ENCODE measurements at regions not wholly inside any gene's neighbourhood (a gene's known extent, or its start where the extent isn't known, plus 50 kb on each side); places are given as distances from the start of the nearest gene placed in this dataset.
A peak's percentile ranks its signal among the peaks of the same experiment; 100 is the strongest.
"Not testable (repeated sequence)": the region's sequence is repeated elsewhere in the genome, so short reads cannot be mapped to it uniquely, and the experiment has no call there.

- no peak for DNase-seq
Observed at GRCh38 chr6:169000022-169000421, 253.6 kb downstream of the THBS2 start.

DNA sequence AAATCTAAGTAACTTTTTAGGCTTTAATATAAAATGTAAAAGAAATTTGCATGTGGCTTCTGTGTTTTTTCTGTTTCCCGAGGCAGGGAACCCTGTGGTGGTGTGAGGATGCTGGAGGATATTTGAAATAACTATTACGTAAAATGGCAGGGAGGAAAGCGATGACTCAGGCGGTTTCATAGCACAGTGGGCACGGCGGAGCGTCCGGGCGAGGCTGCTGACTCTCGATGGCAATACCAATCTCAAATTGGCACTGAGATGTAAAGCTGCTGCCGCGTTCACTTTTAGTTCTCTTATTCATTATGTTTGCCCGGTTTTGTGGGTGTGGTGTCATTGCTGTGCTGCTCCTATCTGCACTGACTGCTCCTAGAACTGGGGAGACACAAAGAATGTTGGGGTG is 254.3 kb downstream of the THBS2 start:
- no peak for DNase-seq

- no peak for DNase-seq
Observed at GRCh38 chr6:168996356-168996625, 257.4 kb downstream of the THBS2 start.

DNA sequence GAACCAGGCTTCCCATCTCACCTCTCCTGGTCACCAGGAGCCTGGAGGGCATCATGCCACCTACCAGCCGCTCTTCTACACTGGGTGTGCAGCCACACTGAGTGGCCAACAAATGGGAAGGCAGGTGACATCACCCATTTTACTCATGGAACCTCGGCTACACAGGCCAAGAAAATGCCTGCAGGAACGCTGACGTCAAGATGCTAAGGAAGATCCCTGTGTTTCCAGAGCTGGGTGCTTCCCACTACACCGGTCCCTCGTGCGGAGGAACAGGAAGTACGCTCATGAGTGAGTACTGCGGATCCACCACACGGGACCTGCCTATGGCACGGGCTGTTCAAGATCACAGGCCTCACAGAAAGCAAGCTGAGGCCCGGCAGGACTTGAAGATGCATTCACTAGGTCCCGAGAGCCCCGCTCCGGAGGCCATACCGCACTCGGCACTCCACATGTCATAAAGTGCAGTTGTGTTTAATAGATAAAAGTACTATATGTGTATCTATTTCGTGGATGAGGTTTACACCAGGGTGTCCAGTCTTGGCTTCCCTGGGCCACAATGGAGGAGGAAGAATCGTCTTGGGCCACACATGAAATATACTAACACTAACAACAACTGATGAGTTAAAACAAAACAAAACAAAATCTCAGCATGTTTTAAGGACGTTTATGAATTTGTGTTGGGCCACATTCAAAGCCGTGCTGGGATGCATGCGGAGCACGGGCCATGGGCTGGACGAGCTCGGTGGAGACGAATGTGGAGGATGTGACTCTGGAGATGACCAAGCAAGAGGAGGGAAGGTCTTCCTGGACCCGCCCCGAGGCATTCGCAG is 257.9 kb downstream of the THBS2 start:
- no peak for DNase-seq

- DNase-seq = no peak
Observed at GRCh38 chr6:168994956-168995355, 258.7 kb downstream of the THBS2 start.

DNA sequence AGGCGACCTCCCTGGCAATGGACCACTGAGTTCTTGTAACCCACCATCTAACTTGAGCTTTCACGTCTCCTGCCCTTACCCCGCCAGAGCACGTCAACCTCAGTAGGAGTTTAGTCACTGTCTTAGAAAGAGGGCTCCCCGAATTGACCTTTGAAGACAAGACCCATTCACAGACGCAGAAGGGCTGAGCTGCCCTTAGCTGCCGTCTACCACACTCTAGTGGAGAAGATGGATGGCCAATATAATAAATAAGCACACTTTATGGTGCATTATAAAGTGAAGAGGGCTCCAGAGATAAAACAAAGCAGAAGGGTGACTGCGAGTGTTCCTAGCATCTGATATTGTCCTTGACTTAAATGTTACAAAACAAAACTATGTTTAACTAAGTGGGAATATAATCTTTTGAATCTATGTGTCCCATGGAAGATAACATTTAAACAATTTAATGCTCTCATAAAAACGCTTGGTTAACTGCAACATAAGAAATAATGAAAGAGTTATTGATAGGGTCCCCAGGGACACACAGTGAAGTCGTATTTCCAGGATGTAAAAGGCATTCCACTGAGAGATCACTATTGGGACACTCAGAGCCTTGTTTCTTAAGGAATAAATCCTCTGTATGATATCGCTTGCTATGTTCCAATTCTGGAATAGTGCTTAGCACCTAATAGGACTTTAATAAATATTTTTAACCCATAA is 261.1 kb downstream of the THBS2 start:
- no peak for DNase-seq

GRCh38 chr6:168991695-168992094 is 262.0 kb downstream of the THBS2 start:
- not testable (repeated sequence) for DNase-seq

DNA sequence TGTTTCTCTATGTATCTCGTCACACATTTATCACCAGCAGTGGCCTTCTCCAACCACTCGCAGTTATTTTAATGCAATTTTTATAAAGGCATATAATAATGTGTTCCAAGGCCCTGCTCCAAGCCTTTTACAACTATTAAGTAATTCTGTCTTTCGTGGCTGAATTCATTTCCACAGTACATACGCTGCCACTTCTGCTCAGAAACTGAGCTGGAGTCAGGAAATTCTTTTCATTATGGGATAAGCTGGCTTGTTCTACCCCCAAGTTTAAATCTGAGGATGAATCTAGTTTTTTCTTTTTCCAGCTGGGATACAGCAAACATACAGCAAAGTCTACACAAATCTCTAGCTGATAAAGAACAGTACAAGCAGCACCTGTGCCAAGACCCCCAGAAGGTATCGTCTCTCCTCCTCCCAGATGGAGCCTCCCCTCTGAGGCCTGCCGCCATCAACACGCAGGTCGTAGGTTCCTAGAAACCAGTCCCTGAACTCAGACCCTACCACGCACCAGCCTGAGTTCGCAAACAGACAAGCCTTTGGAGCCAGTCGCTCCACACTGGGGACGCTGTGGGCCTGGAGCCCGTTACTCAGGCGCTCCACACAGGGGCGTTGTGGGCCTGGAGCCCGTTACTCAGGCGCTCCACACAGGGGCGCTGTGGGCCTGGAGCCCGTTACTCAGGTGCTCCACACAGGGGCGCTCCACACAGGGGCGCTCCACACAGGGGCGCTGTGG is 263.5 kb downstream of the THBS2 start:
- DNase-seq = no peak

DNA sequence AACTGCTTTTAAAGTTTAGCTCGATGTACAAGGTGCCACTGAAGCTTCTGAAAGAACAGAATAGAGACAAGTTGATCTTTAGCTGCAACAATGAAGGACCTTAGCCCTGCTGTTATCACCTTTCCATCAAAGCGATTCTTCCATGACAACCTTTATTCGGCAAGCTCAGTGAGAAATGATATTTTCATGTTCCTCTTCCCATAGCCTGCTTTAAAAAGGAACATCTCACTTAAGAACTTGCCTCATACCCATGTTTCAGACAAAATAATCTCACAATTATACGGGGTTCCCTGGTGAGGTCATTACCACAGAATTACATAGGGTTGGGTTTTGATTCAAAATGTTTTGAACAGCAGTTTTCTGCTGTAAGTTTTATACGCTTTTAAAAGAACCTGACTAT is 264.2 kb downstream of the THBS2 start:
- DNase-seq = no peak

- DNase-seq = no peak
Observed at GRCh38 chr6:168988801-168989200, 264.8 kb downstream of the THBS2 start.

GRCh38 chr6:168988280-168988679 is 265.4 kb downstream of the THBS2 start:
- no peak for DNase-seq

GRCh38 chr6:168985705-168986104 is 267.9 kb downstream of the THBS2 start:
- no peak for DNase-seq

GRCh38 chr6:168983925-168984324 is 269.7 kb downstream of the THBS2 start:
- no peak for DNase-seq

- DNase-seq = no peak
Observed at GRCh38 chr6:168981187-168981586, 272.5 kb downstream of the THBS2 start.

DNA sequence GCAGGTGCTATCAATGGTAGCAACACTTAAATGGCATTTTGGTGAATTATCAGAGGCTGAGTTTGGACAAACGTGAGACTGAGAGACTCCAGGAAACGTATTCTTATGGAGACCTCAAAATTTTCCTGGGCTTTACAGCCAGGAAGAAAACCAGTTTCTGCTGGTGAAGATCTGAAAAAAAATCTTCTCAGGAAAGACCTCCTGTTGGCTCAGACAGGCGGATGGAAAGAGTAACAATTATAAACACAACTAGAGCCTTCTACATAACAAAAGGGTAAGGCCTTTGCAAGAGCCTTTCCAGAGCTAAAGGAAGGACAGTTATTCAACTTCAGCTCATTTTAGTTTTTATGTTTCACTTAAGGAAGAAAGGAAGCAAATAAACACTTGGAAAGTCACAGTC is 274.4 kb downstream of the THBS2 start:
- no peak for DNase-seq

- DNase-seq = no peak
Observed at GRCh38 chr6:168972128-168972527, 281.5 kb downstream of the THBS2 start.

DNA sequence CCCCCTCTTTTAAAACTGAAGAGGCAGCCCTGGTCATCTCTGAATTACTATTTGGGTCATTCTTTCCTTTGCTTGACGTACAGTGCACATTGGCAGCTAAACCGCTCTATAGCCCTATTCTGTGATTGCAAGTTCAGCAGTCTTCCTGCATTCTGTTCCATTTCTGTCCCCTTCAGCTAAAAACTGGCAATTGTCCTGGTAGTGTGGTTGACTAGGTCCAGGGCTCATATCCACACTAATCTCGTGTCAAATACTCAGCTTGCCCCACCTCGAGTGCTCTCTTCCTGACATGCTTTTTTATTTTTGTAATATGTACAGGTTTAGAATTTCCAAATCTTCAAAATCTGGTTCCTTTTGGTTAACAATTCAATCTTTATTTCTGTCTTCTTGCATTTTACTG is 282.1 kb downstream of the THBS2 start:
- DNase-seq = no peak

GRCh38 chr6:168968801-168969200 is 284.8 kb downstream of the THBS2 start:
- no peak for DNase-seq

DNA sequence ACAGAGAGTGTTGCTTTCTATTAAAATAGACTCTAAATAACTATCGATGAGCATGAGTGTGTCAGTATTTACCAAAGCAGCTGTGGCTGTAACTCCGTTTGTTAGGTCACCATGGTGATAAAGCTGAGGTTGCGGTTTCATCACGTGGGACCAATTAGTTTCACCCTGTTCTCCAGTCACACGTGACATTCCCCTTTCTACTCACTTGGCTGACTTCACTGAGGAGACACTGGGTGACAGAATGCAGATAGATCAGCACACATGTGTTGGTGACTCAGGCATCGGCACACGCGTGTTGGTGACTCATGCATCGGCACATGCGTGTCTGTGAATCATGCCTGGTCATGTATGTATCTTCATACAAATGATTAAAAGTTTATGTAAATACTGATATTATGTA is 285.4 kb downstream of the THBS2 start:
- peak; percentile 35 for DNase-seq

DNA sequence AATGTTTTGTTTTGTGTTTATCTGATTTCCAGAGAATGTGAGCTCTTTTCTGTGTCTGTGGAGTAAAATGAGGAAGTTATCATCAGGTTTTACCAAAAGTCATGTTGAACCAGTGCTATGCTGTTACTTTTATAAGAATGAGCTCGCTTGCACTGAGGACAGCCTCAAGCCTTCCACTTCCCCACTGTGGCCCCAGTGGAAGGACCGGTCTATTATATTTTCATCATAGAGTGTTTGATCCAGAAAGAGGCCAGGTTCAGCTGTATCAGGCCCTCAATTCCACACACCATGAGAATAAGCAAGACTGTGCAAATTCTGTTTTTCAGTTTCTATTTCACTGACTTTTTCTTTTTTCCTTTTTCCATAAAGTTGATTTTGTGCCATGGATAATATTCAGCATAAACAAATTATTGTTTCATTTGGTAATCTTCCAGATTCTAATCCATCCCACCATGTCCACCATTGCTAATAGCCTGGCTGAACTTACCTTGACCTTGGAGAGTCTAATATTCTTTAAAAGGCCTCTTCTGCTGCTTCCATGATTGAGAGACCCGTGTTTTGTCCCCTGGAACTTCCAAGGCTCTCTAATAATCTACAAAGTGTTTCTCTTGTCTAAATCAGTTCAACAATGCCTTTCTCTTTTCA is 286.2 kb downstream of the THBS2 start:
- DNase-seq = no peak

- no peak for DNase-seq
Observed at GRCh38 chr6:168964138-168964835, 289.4 kb downstream of the THBS2 start.

DNA sequence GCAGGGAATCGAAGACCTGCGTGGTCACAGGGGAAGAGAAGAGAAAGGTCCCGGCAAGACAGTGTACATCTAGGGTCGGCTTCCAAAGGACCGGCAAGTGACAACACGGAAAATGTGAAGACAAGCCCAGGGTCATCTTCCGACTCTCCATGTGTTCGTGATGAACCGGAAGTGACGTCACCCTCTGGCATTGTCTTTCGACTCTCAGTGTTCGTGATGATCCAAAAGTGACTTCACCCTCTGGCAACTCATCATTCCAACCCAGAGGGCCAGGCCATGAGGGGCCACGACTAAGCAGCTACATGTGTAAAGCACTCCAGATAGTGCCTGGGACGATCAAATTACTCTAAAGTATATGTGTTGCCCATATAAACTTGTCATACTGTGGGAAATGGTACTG is 290.8 kb downstream of the THBS2 start:
- no peak for DNase-seq

- DNase-seq = no peak
Observed at GRCh38 chr6:168961264-168961656, 292.4 kb downstream of the THBS2 start.
